Lower leg skin (tissue), 4 donors: ENCODE measurements at regions not wholly inside any gene's neighbourhood (a gene's known extent, or its start where the extent isn't known, plus 50 kb on each side); places are given as distances from the start of the nearest gene placed in this dataset.

Experiments
- DNase-seq, 2 donors: peaks; one replicate each; pipeline ENCODE4 v3.0.0-alpha.2; 2019; ENCODE audit warnings: low spot score in 2 of 2
- H3K4me3 ChIP-seq: fragments of 200-600 bp; sonication (generic); 2 replicates; pipeline ENCODE4 v1.5.1; 2017; ENCODE audit warnings: mild to moderate bottlenecking, low read depth; ENCODE audit not compliant: poor library complexity, severe bottlenecking
- POLR2A ChIP-seq, 2 donors: fragments of 450-650 bp; IDR thresholded peaks; one replicate each; pipeline ENCODE4 v1.6.1; 2016 to 2017; ENCODE audit warnings: antibody characterized with exemption in 2 of 2, mild to moderate bottlenecking in 1 of 2, moderate library complexity in 1 of 2
- whole genome bisulfite sequencing, 2 donors: methylation state at CpG; one replicate each; pipeline ENCODE4 v1.1.5; 2018; 5-methylcytosine and 5-hydroxymethylcytosine counted together
- intact Hi-C: fragments of 100-400 bp; cut with DNase I; formaldehyde crosslinking; loops from one replicate; pipeline ENCODE4 v1.15.0; 2023; ENCODE audit warnings: low total_unique reads
- TF ChIP-seq, protein P1 (sequence below), 3 donors: fragments of 450-650 bp; IDR thresholded peaks; one replicate each; pipeline ENCODE4 v1.5.1; 2016; ENCODE audit warnings: antibody characterized with exemption in 3 of 3, mild to moderate bottlenecking in 3 of 3, moderate library complexity in 2 of 3

- no peak overlapping the region for H3K4me3 ChIP-seq
- intact Hi-C loops = no loop called here
- 69 to 80% methylated on average over 2 of the region's 2 CpGs for WGBS, 2 donors
- no peak for TF ChIP-seq POLR2A (IDR thresholded peaks at IDR 0.05)
- DNase-seq = no peak
These were observed 157.3 kb upstream of the LDB2 start for GRCh38 chr4:17055788-17056187.

- TF ChIP-seq, protein P1, sequence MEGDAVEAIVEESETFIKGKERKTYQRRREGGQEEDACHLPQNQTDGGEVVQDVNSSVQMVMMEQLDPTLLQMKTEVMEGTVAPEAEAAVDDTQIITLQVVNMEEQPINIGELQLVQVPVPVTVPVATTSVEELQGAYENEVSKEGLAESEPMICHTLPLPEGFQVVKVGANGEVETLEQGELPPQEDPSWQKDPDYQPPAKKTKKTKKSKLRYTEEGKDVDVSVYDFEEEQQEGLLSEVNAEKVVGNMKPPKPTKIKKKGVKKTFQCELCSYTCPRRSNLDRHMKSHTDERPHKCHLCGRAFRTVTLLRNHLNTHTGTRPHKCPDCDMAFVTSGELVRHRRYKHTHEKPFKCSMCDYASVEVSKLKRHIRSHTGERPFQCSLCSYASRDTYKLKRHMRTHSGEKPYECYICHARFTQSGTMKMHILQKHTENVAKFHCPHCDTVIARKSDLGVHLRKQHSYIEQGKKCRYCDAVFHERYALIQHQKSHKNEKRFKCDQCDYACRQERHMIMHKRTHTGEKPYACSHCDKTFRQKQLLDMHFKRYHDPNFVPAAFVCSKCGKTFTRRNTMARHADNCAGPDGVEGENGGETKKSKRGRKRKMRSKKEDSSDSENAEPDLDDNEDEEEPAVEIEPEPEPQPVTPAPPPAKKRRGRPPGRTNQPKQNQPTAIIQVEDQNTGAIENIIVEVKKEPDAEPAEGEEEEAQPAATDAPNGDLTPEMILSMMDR (IDR thresholded peaks at IDR 0.05) = no peak
- no peak for TF ChIP-seq POLR2A (IDR thresholded peaks at IDR 0.05)
- no peak for DNase-seq
- intact Hi-C loops = no loop called here
- no peak overlapping the region for H3K4me3 ChIP-seq
- 91 to 95% methylated on average over 7 of the region's 7 CpGs for WGBS, 2 donors
These were observed 147.4 kb upstream of the LDB2 start for GRCh38 chr4:17045866-17046265.

- WGBS, 2 donors = 79 to 80% methylated on average over 7 of the region's 7 CpGs
These were observed 140.2 kb upstream of the LDB2 start for GRCh38 chr4:17038510-17039176.

DNA sequence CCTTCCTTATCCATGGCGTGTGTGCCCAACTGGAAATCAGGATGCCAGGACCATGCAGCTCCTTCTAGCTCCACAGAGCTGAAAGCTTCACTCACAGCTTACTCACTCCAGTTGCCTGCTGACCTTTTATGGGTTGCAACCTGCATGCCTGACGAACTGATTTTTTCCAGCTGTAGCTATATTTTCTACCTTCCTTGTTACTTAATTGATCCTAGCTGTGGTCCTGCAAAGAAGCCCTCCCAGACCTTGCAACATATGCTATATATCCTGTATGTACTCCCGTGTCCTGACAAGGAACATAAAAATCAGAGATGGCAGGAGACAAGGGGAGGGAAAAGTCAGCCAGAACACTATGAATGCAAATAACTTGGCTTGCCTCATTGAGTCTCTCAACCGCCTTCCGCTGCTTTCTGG is 135.3 kb upstream of the LDB2 start:
- DNase-seq = no peak
- intact Hi-C loops = no loop called here
- no peak for TF ChIP-seq POLR2A (IDR thresholded peaks at IDR 0.05)
- TF ChIP-seq, protein P1 (IDR thresholded peaks at IDR 0.05) = no peak
- WGBS, 2 donors = 70 to 77% methylated on average over 5 of the region's 5 CpGs
- no peak overlapping the region for H3K4me3 ChIP-seq

More at GRCh38 chr4:17038510-17039176, 140.2 kb upstream of the LDB2 start:
- TF ChIP-seq POLR2A (IDR thresholded peaks at IDR 0.05) = no peak
- TF ChIP-seq, protein P1 (IDR thresholded peaks at IDR 0.05) = no peak
- intact Hi-C loops = no loop called here
- DNase-seq = no peak
- no peak overlapping the region for H3K4me3 ChIP-seq

- 77 to 88% methylated on average over 3 of the region's 3 CpGs for WGBS, 2 donors
- DNase-seq = no peak
- no peak overlapping the region for H3K4me3 ChIP-seq
- intact Hi-C loops = no loop called here
- TF ChIP-seq, protein P1 (IDR thresholded peaks at IDR 0.05) = no peak
- no peak for TF ChIP-seq POLR2A (IDR thresholded peaks at IDR 0.05)
These were observed 134.8 kb upstream of the LDB2 start for GRCh38 chr4:17033025-17033767.

DNA sequence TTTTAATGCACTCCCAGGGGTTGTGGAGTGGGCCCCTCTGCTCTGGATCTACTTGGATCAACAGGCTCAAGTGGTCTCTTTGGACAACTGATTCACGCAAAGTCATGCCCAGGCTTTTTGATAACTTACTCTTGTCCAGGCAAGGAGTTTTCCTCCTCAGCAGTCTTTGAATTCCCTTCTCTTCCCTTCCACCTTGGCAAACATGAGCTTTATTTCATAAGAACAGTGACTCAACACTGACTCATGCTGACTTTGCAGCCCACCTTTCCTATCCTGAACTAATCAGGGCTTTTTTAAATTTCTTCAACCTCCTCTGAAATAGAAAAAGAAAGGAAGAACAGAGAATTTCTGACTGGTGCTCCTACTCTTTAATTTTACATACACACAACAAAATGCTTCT is 132.1 kb upstream of the LDB2 start:
- H3K4me3 ChIP-seq = no peak overlapping the region
- WGBS, 2 donors = 67 to 68% methylated on average over 1 of the region's 1 CpG
- TF ChIP-seq POLR2A (IDR thresholded peaks at IDR 0.05) = no peak
- intact Hi-C loops = no loop called here
- no peak for DNase-seq
